ENCODE measurements at regions not wholly inside any gene's neighbourhood (a gene's known extent, or its start where the extent isn't known, plus 50 kb on each side); places are given as distances from the start of the nearest gene placed in this dataset.

DNA sequence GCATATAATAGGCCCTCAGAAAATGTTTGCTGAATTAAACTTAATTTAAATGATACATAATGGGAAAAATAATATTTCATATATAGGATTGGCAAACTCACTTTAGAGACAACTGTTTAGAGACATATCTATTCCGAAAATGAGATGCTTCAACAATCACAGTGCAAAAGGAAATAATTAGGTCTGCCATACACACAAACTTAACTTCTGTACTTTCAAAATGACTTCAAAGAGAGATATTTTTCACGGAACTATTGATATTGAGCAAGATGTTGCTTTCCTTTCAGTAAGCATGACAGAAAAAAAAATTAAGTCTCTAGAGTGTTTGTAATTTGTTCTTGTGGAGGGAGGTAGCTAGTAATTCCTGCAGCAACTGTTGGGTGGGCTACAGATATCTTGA is 769.5 kb downstream of the TUSC7 start:
- TF ChIP-seq, protein P1, sequence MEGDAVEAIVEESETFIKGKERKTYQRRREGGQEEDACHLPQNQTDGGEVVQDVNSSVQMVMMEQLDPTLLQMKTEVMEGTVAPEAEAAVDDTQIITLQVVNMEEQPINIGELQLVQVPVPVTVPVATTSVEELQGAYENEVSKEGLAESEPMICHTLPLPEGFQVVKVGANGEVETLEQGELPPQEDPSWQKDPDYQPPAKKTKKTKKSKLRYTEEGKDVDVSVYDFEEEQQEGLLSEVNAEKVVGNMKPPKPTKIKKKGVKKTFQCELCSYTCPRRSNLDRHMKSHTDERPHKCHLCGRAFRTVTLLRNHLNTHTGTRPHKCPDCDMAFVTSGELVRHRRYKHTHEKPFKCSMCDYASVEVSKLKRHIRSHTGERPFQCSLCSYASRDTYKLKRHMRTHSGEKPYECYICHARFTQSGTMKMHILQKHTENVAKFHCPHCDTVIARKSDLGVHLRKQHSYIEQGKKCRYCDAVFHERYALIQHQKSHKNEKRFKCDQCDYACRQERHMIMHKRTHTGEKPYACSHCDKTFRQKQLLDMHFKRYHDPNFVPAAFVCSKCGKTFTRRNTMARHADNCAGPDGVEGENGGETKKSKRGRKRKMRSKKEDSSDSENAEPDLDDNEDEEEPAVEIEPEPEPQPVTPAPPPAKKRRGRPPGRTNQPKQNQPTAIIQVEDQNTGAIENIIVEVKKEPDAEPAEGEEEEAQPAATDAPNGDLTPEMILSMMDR (IDR thresholded peaks at IDR 0.05) = no peak
- intact Hi-C loops (cut with DNase I) = no loop called here
- no peaks in the 10 kb centered on the region for H3K4me1 ChIP-seq

DNA sequence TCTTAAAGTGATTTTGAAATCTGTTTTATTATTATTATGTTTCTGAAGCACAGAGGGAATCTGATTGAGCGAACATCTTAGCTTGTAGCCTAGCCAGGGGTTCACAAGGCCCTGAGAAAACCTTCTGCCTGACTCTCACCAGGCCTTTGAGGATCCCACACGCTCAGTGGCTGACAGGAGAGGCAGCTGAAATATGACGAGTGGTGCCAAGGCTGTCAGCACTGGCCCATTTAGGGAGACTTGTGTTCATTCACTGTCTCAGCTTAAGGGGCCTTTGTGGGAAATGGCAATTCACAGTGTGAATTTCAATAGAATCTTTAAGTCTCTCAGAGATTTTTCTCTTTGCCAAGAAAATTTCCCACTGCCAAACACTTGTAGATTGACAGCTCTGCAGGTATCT is 770.9 kb downstream of the TUSC7 start:
- DNase-seq (no peak), ATAC-seq (no peak)
- TF ChIP-seq, protein P1 (IDR thresholded peaks at IDR 0.05) = no peak
- intact Hi-C loops (cut with DNase I) = no loop called here
- H3K9me3 ChIP-seq = no peaks in the 10 kb centered on the region
- H3K27me3 ChIP-seq (ENCODE audit: low read depth) = no peaks in the 10 kb centered on the region
- no peaks in the 10 kb centered on the region for H3K36me3 ChIP-seq
- H3K4me3 ChIP-seq = no peak overlapping the region
- H3K4me1 ChIP-seq = no peaks in the 10 kb centered on the region
- H3K27ac ChIP-seq = no peak overlapping the region

More for the DNA sequence above, 769.5 kb downstream of the TUSC7 start:
- Histone ChIP-seq H3K27ac (no peak overlapping the region), H3K4me3 (no peak overlapping the region), H3K9me3 (no peaks in the 10 kb centered on the region), H3K27me3 (ENCODE audit: low read depth) (no peaks in the 10 kb centered on the region), H3K36me3 (no peaks in the 10 kb centered on the region)
- no peak for ATAC-seq
- no peak for DNase-seq

GRCh38 chr3:117480972-117481371 is 771.4 kb downstream of the TUSC7 start:
- no peaks in the 10 kb centered on the region for H3K27me3 ChIP-seq (ENCODE audit: low read depth)
- intact Hi-C loops (cut with DNase I) = no loop called here
- H3K36me3 ChIP-seq = no peaks in the 10 kb centered on the region
- H3K27ac ChIP-seq = no peak overlapping the region
- TF ChIP-seq, protein P1 (IDR thresholded peaks at IDR 0.05) = no peak
- H3K4me1 ChIP-seq = no peaks in the 10 kb centered on the region
- H3K9me3 ChIP-seq = no peaks in the 10 kb centered on the region
- DNase-seq (no peak), ATAC-seq (no peak)
- no peak overlapping the region for H3K4me3 ChIP-seq

- TF ChIP-seq, protein P1 (IDR thresholded peaks at IDR 0.05) = no peak
- Histone ChIP-seq H3K4me3 (no peak overlapping the region), H3K27me3 (ENCODE audit: low read depth) (no peaks in the 10 kb centered on the region), H3K9me3 (no peaks in the 10 kb centered on the region), H3K36me3 (no peaks in the 10 kb centered on the region), H3K27ac (no peak overlapping the region), H3K4me1 (no peaks in the 10 kb centered on the region)
- DNase-seq (no peak), ATAC-seq (no peak)
- intact Hi-C loops (cut with DNase I) = no loop called here
Observed at GRCh38 chr3:117483839-117484238, 774.3 kb downstream of the TUSC7 start.

DNA sequence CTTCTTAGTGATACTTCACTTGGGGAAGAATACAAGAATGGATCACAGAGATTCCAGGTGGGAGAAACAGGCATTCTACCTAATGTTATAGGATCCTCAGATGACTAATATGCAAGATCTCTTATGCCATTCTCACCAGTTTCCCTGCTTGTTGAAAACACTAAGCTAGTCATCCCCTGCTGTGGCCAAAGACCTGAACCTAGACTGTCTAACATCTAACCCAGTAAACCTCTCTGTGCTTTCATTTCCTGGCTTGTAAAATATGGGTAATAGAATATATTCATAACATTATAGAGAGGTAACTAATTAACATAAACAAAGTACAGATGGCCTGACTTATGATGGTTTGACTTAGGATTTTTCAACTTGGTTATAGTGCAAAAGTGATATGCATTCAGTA is 776.3 kb downstream of the TUSC7 start:
- intact Hi-C loops (cut with DNase I) = no loop called here
- Histone ChIP-seq H3K4me1 (no peaks in the 10 kb centered on the region), H3K27ac (no peak overlapping the region), H3K4me3 (no peak overlapping the region), H3K9me3 (no peaks in the 10 kb centered on the region), H3K36me3 (no peaks in the 10 kb centered on the region), H3K27me3 (ENCODE audit: low read depth) (no peaks in the 10 kb centered on the region)
- no peak for DNase-seq
- no peak for ATAC-seq
- TF ChIP-seq, protein P1 (IDR thresholded peaks at IDR 0.05) = no peak

All from lower lobe of right lung (tissue), 2 donors.